DOHH2 (cell line): ENCODE measurements at regions not wholly inside any gene's neighbourhood (a gene's known extent, or its start where the extent isn't known, plus 50 kb on each side); places are given as distances from the start of the nearest gene placed in this dataset.
"Not testable (repeated sequence)": the region's sequence is repeated elsewhere in the genome, so short reads cannot be mapped to it uniquely, and the experiment has no call there.

Experiments
- H3F3A ChIP-seq: fragments of 200-600 bp; sonication (generic), shearing (Covaris generic); 2 replicates; pipeline ENCODE4 v1.6.0; 2016; ENCODE audit warnings: antibody characterized with exemption, mild to moderate bottlenecking; ENCODE audit not compliant: control insufficient read depth, insufficient read depth
- H3K27ac ChIP-seq: fragments of 200-600 bp; sonication (generic); 2 replicates; pipeline ENCODE4 v1.5.1; 2014; ENCODE audit warnings: low read depth, mild to moderate bottlenecking, low read length, moderate library complexity
- H3K27me3 ChIP-seq: fragments of 200-600 bp; sonication (generic); 2 replicates; pipeline ENCODE4 v1.6.1; 2014; ENCODE audit warnings: mild to moderate bottlenecking, low read length, mixed read lengths; ENCODE audit not compliant: control insufficient read depth
- H3K36me3 ChIP-seq: fragments of 200-600 bp; sonication (generic); 2 replicates; pipeline ENCODE4 v1.6.1; 2014; ENCODE audit warnings: mild to moderate bottlenecking, low read length, moderate library complexity, mixed read lengths; ENCODE audit not compliant: control insufficient read depth
- H3K4me1 ChIP-seq: fragments of 200-600 bp; sonication (generic); 2 replicates; pipeline ENCODE4 v1.6.1; 2014; ENCODE audit warnings: mild to moderate bottlenecking, low read length, mixed read lengths; ENCODE audit not compliant: control insufficient read depth
- H3K4me2 ChIP-seq: fragments of 200-600 bp; sonication (generic); 2 replicates; pipeline ENCODE4 v1.6.0; 2014; ENCODE audit warnings: mild to moderate bottlenecking, low read length, moderate library complexity
- H3K4me3 ChIP-seq: fragments of 200-600 bp; sonication (generic); 2 replicates; pipeline ENCODE4 v1.5.1; 2014; ENCODE audit warnings: mild to moderate bottlenecking, low read length, mixed read lengths
- H3K79me2 ChIP-seq: fragments of 200-600 bp; sonication (generic); 2 replicates; pipeline ENCODE4 v1.6.1; 2014; ENCODE audit warnings: mild to moderate bottlenecking, low read length, mixed read lengths; ENCODE audit not compliant: control insufficient read depth
- H3K9me2 ChIP-seq: fragments of 200-600 bp; sonication (generic); replicated peaks from 2 replicates; pipeline ENCODE4 v1.6.1; 2014; ENCODE audit warnings: mild to moderate bottlenecking, low read length, mixed read lengths; ENCODE audit not compliant: control insufficient read depth
- H3K9me3 ChIP-seq: fragments of 200-600 bp; sonication (generic); 2 replicates; pipeline ENCODE4 v1.6.1; 2014; ENCODE audit warnings: antibody characterized with exemption, low read length, mixed read lengths; ENCODE audit not compliant: control insufficient read depth, insufficient read depth
- H4K20me1 ChIP-seq: fragments of 200-600 bp; sonication (generic); 2 replicates; pipeline ENCODE4 v1.6.0; 2014; ENCODE audit warnings: low read depth, mild to moderate bottlenecking, antibody characterized with exemption, low read length, moderate library complexity; ENCODE audit not compliant: control insufficient read depth, insufficient read depth
- EZH2phosphoT487 ChIP-seq: fragments of 200-600 bp; sonication (generic); IDR thresholded peaks from 2 replicates; pipeline ENCODE4 v1.6.1; 2017; ENCODE audit warnings: borderline replicate concordance, mild to moderate bottlenecking, antibody characterized with exemption, low read length, moderate library complexity, mixed read lengths
- TF ChIP-seq, protein P1 (sequence below): fragments of 200-600 bp; sonication (generic); IDR thresholded peaks from one replicate; pipeline ENCODE4 v1.5.1; 2014; ENCODE audit warnings: antibody characterized with exemption, mild to moderate bottlenecking, low read depth, low read length; ENCODE audit not compliant: poor library complexity, severe bottlenecking

DNA sequence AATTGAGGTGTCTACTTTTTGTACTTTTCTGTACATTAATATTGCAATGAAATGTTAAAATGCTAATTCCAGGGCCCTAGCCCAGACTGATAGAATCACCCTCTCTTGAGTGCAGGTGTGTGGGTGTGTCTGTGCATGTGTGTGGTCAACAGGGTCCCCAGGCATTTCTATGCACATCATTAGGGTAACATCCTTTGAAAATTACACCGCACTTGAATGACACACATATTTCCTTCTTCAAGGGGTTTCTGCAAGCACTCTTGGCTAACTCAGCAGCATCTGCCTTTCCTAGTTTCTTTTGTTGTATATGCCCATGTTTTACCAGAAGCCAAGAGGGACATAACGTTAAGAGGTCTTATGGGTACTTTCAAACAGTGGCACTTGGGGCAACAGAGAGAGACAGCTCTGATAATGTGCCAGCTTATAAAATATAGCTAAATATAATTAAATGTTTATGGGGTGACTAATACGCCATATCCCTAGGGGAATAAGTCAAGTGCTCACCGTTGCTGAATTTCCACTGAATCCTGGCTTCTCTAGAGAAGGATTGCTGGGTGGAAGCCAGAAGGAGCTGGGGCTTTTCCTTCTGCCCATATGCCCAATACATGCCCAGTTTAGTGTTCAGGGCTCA lies 54.5 kb upstream of the LRIG1 start:
- Histone ChIP-seq H3F3A (no peaks in the 10 kb centered on the region), H3K27ac (no peak overlapping the region), H3K9me2 (no peaks in the 10 kb centered on the region), H3K4me2 (no peak overlapping the region), H3K79me2 (no peaks in the 10 kb centered on the region), H3K36me3 (no peaks in the 10 kb centered on the region), H4K20me1 (no peaks in the 10 kb centered on the region), H3K4me3 (no peak overlapping the region), H3K27me3 (peaks cover 13% of the 10 kb centered on the region), H3K4me1 (peaks cover 21% of the 10 kb centered on the region), H3K9me3 (no peaks in the 10 kb centered on the region; the same call in 1 of the 2 replicates)
- no peak for TF ChIP-seq EZH2phosphoT487
- TF ChIP-seq, protein P1, sequence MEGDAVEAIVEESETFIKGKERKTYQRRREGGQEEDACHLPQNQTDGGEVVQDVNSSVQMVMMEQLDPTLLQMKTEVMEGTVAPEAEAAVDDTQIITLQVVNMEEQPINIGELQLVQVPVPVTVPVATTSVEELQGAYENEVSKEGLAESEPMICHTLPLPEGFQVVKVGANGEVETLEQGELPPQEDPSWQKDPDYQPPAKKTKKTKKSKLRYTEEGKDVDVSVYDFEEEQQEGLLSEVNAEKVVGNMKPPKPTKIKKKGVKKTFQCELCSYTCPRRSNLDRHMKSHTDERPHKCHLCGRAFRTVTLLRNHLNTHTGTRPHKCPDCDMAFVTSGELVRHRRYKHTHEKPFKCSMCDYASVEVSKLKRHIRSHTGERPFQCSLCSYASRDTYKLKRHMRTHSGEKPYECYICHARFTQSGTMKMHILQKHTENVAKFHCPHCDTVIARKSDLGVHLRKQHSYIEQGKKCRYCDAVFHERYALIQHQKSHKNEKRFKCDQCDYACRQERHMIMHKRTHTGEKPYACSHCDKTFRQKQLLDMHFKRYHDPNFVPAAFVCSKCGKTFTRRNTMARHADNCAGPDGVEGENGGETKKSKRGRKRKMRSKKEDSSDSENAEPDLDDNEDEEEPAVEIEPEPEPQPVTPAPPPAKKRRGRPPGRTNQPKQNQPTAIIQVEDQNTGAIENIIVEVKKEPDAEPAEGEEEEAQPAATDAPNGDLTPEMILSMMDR: no peak

DNA sequence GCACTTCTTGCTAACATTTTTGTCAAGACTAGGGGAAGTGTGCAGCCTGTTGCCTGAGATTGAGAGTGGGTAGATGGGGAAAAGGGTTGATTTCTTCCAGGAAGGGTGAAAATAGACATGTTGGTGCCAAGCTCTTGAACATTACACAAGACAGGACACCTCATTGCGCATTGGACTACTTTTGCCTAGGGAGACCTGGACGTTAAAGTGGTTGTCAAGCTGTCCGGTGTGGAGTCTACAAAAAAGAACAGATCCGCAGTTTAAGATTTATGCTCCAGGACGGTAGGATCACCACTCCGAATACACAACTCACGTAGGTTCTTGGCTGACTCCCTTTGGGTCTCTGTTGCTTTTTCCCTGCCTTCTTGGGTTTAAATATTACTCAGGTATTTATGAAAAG lies 56.3 kb upstream of the LRIG1 start:
- no peak overlapping the region for H3K4me3 ChIP-seq
- H3F3A ChIP-seq: no peaks in the 10 kb centered on the region
- no peaks in the 10 kb centered on the region for H3K79me2 ChIP-seq
- peaks cover 13% of the 10 kb centered on the region for H3K27me3 ChIP-seq
- no peak overlapping the region for H3K4me2 ChIP-seq
- no peaks in the 10 kb centered on the region for H4K20me1 ChIP-seq
- H3K9me2 ChIP-seq: no peaks in the 10 kb centered on the region
- H3K36me3 ChIP-seq: no peaks in the 10 kb centered on the region
- H3K4me1 ChIP-seq: peaks cover 21% of the 10 kb centered on the region
- no peak overlapping the region for H3K27ac ChIP-seq
- no peaks in the 10 kb centered on the region; the same call in 1 of the 2 replicates for H3K9me3 ChIP-seq
- TF ChIP-seq, protein P1: no peak
- no peak for TF ChIP-seq EZH2phosphoT487

DNA sequence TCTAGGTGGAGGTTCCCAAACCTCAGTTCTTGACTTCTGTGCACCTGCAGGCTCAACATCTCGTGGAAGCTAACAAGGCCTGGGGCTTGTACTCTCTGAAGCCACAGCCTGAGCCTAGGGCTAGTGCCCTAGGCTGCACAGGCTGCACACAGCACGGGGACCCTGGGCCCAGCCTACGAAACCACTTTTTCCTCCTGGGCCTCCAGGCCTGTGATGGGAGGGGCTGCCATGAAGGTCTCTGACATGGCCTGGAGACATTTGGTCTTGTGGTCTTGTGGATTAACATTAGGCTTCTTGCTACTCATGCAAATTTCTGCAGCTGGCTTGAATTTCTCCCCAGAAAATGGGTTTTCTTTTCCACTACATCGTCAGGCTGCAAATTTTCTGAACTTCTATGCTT lies 59.1 kb upstream of the LRIG1 start:
- not testable (repeated sequence) for H3K27ac ChIP-seq, H3K27me3 ChIP-seq, H3K4me2 ChIP-seq, H3K9me2 ChIP-seq, H3F3A ChIP-seq, H4K20me1 ChIP-seq, H3K4me3 ChIP-seq, H3K9me3 ChIP-seq, H3K4me1 ChIP-seq, H3K36me3 ChIP-seq, H3K79me2 ChIP-seq

DNA sequence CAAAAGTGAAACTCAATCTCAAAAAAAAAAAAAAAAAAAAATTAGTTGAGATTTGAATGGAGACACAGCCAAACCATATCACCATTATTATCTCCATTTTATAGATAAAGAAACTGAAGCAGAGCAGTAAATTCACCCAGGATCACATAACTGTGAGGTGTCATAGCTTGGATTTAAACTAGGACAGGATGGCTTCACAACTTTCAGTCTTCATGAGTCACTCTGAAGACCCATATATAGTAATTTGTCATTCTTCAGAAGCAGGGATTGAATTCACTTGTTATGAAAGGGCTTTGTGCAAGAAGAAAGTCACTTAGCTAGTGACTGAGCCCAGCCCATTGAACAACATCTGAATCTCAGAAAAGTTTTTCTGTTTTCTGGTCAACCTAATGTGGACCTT lies 60.5 kb upstream of the LRIG1 start:
- H3K4me1 ChIP-seq: no peaks in the 10 kb centered on the region
- TF ChIP-seq, protein P1: no peak
- no peak for TF ChIP-seq EZH2phosphoT487
- H4K20me1 ChIP-seq: no peaks in the 10 kb centered on the region
- no peak overlapping the region for H3K27ac ChIP-seq
- no peaks in the 10 kb centered on the region for H3K9me2 ChIP-seq
- H3K36me3 ChIP-seq: no peaks in the 10 kb centered on the region
- H3K9me3 ChIP-seq: no peaks in the 10 kb centered on the region; the same call in 1 of the 2 replicates
- H3K27me3 ChIP-seq: no peaks in the 10 kb centered on the region
- no peak overlapping the region for H3K4me3 ChIP-seq
- no peak overlapping the region for H3K4me2 ChIP-seq
- H3K79me2 ChIP-seq: no peaks in the 10 kb centered on the region
- H3F3A ChIP-seq: no peaks in the 10 kb centered on the region
